PC-9 (cell line): ENCODE measurements at regions not wholly inside any gene's neighbourhood (a gene's known extent, or its start where the extent isn't known, plus 50 kb on each side); places are given as distances from the start of the nearest gene placed in this dataset.

Source experiments
- EZH2 ChIP-seq: fragments of 200-600 bp; sonication (generic); IDR thresholded peaks from 2 replicates; pipeline ENCODE4 v1.8.0; 2017; ENCODE audit warnings: antibody characterized with exemption, low read depth
- TF ChIP-seq, protein P1 (sequence below): fragments of 200-600 bp; sonication (generic); conservative IDR thresholded peaks from 2 replicates; pipeline ENCODE4 v1.6.1; 2017; ENCODE audit warnings: mixed run types, antibody characterized with exemption, mild to moderate bottlenecking, moderate library complexity

DNA sequence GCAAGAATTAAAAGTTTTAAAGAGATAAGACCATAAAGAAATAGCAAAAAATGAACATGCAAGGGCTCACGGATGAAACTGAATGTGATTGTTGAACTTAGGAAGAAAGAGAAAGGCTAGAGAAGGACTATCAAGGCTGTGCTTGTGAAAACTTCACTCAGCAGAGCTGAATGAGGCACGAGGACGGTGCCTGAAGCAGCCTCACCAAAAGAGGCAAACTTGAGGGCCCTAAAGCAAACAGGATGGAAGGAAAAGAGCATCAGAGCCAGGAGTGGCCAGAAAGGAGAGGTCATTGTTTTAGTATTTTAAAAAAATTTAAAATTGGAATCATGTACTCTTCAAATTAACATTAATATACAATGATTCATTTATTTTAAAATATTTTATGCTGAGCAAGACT is 191.2 kb upstream of the SOX14 start:
- TF ChIP-seq, protein P1, sequence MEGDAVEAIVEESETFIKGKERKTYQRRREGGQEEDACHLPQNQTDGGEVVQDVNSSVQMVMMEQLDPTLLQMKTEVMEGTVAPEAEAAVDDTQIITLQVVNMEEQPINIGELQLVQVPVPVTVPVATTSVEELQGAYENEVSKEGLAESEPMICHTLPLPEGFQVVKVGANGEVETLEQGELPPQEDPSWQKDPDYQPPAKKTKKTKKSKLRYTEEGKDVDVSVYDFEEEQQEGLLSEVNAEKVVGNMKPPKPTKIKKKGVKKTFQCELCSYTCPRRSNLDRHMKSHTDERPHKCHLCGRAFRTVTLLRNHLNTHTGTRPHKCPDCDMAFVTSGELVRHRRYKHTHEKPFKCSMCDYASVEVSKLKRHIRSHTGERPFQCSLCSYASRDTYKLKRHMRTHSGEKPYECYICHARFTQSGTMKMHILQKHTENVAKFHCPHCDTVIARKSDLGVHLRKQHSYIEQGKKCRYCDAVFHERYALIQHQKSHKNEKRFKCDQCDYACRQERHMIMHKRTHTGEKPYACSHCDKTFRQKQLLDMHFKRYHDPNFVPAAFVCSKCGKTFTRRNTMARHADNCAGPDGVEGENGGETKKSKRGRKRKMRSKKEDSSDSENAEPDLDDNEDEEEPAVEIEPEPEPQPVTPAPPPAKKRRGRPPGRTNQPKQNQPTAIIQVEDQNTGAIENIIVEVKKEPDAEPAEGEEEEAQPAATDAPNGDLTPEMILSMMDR: no peak
- TF ChIP-seq EZH2: no peak
